Endothelial cell of umbilical vein (primary cell): ENCODE measurements at regions not wholly inside any gene's neighbourhood (a gene's known extent, or its start where the extent isn't known, plus 50 kb on each side); places are given as distances from the start of the nearest gene placed in this dataset.

Experiments
- BruUV-seq: library from RNA; stranded (reverse); fragments of 400-500 nt; replicated peaks from 2 replicates; lab custom pipeline; 2021; lab: Mats Ljungman, UMichigan
- CTCF ChIA-PET: fragments of 300-600, 350-600 bp; sonication (Branson Sonifier 250); formaldehyde crosslinking; loops from one replicate; lab custom pipeline; 2021; ENCODE audit warnings: antibody characterized with exemption, inconsistent platforms; lab: Charles Lee
- POLR2A ChIA-PET: fragments of 300-600, 350-600 bp; sonication (Branson Sonifier 250); formaldehyde crosslinking; loops from one replicate; lab custom pipeline; 2021; ENCODE audit warnings: antibody characterized with exemption, inconsistent platforms; lab: Charles Lee
- DNase-seq: peaks from one replicate; pipeline ENCODE4 v3.0.0-alpha.2; 2011; ENCODE audit warnings: low read depth, low spot score
- FAIRE-seq: peaks from 2 replicates; lab custom pipeline; 2011; peaks lifted over from hg19 to GRCh38; lab: Jason Lieb, UNC
- H2AFZ ChIP-seq: 2 replicates; pipeline ENCODE4 v1.6.0; 2012; ENCODE audit warnings: low read depth, low read length, control low read depth, inconsistent platforms
- H3K27ac ChIP-seq: 2 replicates; pipeline ENCODE4 v1.5.1; 2011; ENCODE audit warnings: low read depth, mild to moderate bottlenecking, control low read depth, low read length, moderate library complexity; ENCODE audit not compliant: insufficient read depth
- H3K27me3 ChIP-seq, 2 experiments: 2 replicates each; pipeline versions ENCODE4 v1.6.0 to v1.6.1; 2011; ENCODE audit warnings: low read length in 2 of 2, mixed read lengths in 1 of 2; ENCODE audit not compliant: control insufficient read depth in 2 of 2, insufficient read depth in 2 of 2
- H3K36me3 ChIP-seq, 2 experiments: 2 replicates in 1 of 2; 3 replicates in 1 of 2; pipeline ENCODE4 v1.5.1; 2011; ENCODE audit warnings: low read length in 2 of 2, mild to moderate bottlenecking in 1 of 2, moderate library complexity in 1 of 2; ENCODE audit not compliant: control insufficient read depth in 2 of 2, insufficient read depth in 2 of 2; ENCODE audit errors: extremely low read depth in 1 of 2
- H3K4me1 ChIP-seq: 3 replicates; pipeline ENCODE4 v1.5.1; 2011; ENCODE audit warnings: mild to moderate bottlenecking, low read length; ENCODE audit not compliant: control insufficient read depth, insufficient read depth; ENCODE audit errors: extremely low read depth
- H3K4me2 ChIP-seq: 2 replicates; pipeline ENCODE4 v1.6.1; 2011; ENCODE audit warnings: low read length, control low read depth, mixed read lengths; ENCODE audit not compliant: insufficient read depth
- H3K4me3 ChIP-seq, 3 experiments: fragments of 200-600 bp in 1 of 3; sonication (generic), shearing (Covaris generic) in 1 of 3; replicated peaks in 1 of 3; 2 replicates each; pipeline ENCODE4 v1.5.1; 2011 to 2016; ENCODE audit warnings: control low read depth in 3 of 3, low read length in 3 of 3, mild to moderate bottlenecking in 2 of 3, inconsistent platforms in 1 of 3, low read depth in 1 of 3, moderate library complexity in 1 of 3; ENCODE audit not compliant: insufficient read depth in 1 of 3
- H3K79me2 ChIP-seq: 2 replicates; pipeline ENCODE4 v1.6.0; 2012; ENCODE audit warnings: low read length, inconsistent platforms; ENCODE audit not compliant: control insufficient read depth, insufficient read depth
- H3K9ac ChIP-seq: replicated peaks from 2 replicates; pipeline ENCODE3; 2011; ENCODE audit warnings: low read length, control low read depth; ENCODE audit not compliant: insufficient read depth; ENCODE audit errors: extremely low read depth
- H3K9me1 ChIP-seq: replicated peaks from 3 replicates; pipeline ENCODE4 v1.6.0; 2011; ENCODE audit warnings: mild to moderate bottlenecking, low read length; ENCODE audit not compliant: control insufficient read depth, insufficient read depth; ENCODE audit errors: extremely low read depth
- H3K9me3 ChIP-seq: replicated peaks from 2 replicates; pipeline ENCODE4 v1.5.1; 2012; ENCODE audit warnings: low read length, inconsistent platforms; ENCODE audit not compliant: control insufficient read depth, insufficient read depth
- H4K20me1 ChIP-seq: replicated peaks from 2 replicates; pipeline ENCODE3; 2011; ENCODE audit warnings: mild to moderate bottlenecking, low read length; ENCODE audit not compliant: control insufficient read depth, insufficient read depth; ENCODE audit errors: extremely low read depth
- CTCF ChIP-seq, 2 donors: IDR thresholded peaks; 1 replicate in 1 of 2; 2 replicates in 1 of 2; pipeline ENCODE4 v1.5.1; 2011; ENCODE audit warnings: low read length in 2 of 2, mild to moderate bottlenecking in 2 of 2, moderate library complexity in 2 of 2, control low read depth in 1 of 2, inconsistent platforms in 1 of 2, low read depth in 1 of 2; ENCODE audit not compliant: insufficient read depth in 1 of 2; ENCODE audit errors: extremely low read depth in 1 of 2
- EZH2 ChIP-seq: IDR thresholded peaks from 2 replicates; pipeline ENCODE4 v1.6.1; 2012; ENCODE audit warnings: borderline replicate concordance, low read depth, mild to moderate bottlenecking, moderate library complexity, low read length, inconsistent platforms; ENCODE audit not compliant: severe bottlenecking
- FOS ChIP-seq: IDR thresholded peaks from 2 replicates; pipeline ENCODE4 v1.6.1; 2011; ENCODE audit warnings: mild to moderate bottlenecking, low read length, moderate library complexity, borderline replicate concordance; ENCODE audit not compliant: insufficient read depth
- GATA2 ChIP-seq: IDR thresholded peaks from 2 replicates; pipeline ENCODE4 v1.7.0; 2011; ENCODE audit warnings: low read depth, mild to moderate bottlenecking, moderate library complexity, mixed read lengths, low read length; ENCODE audit not compliant: insufficient read length, insufficient read depth
- MAX ChIP-seq: IDR thresholded peaks from 2 replicates; pipeline ENCODE4 v1.6.1; 2011; ENCODE audit not compliant: insufficient read depth, insufficient read length
- POLR2A ChIP-seq: IDR thresholded peaks from 2 replicates; pipeline ENCODE4 v1.6.1; 2012; ENCODE audit warnings: low read depth, mild to moderate bottlenecking, control low read depth, low read length
- POLR2AphosphoS5 ChIP-seq: IDR thresholded peaks from 2 replicates; pipeline ENCODE4 v1.6.1; 2012; ENCODE audit warnings: low read depth, mild to moderate bottlenecking, control low read depth, low read length, moderate library complexity; ENCODE audit not compliant: insufficient read depth
- dilution Hi-C: fragments of 300-500 bp; cut with MboI; formaldehyde crosslinking; loops from one replicate; pipeline ENCODE4 v1.15.0; 2019; ENCODE audit warnings: low sequenced_read_pairs; ENCODE audit not compliant: extremely low pct_ligation_motif_present
- intact Hi-C: fragments of 100-400 bp; cut with micrococcal nuclease; formaldehyde crosslinking; loops from one replicate; pipeline ENCODE4 v1.10.0; 2022

GRCh38 chr3:54053211-54053610, 69.1 kb upstream of the CACNA2D3 start:
- no peak for TF ChIP-seq GATA2
- TF ChIP-seq POLR2A, result no peak
- TF ChIP-seq MAX, result no peak
- no peak for TF ChIP-seq CTCF (IDR thresholded peaks at IDR 0.05; ENCODE audit: extremely low read depth in 1 of 2, insufficient read depth in 1 of 2, low read depth in 1 of 2, low read length in 2 of 2)
- no peak for TF ChIP-seq FOS
- no peak for TF ChIP-seq POLR2AphosphoS5
- no peak for TF ChIP-seq EZH2
- POLR2A ChIA-PET, result no interaction called here
- Histone ChIP-seq H2AFZ (no peak overlapping the region), H3K9ac (no peak overlapping the region), H3K4me3 (no peak overlapping the region), H3K4me1 (no peaks in the 10 kb centered on the region), H3K27me3 (no peaks in the 10 kb centered on the region), H3K27ac (no peak overlapping the region), H4K20me1 (no peaks in the 10 kb centered on the region), H3K36me3 (no peaks in the 10 kb centered on the region), H3K9me3 (no peaks in the 10 kb centered on the region), H3K79me2 (no peaks in the 10 kb centered on the region), H3K4me2 (no peak overlapping the region), H3K9me1 (no peaks in the 10 kb centered on the region)
- CTCF ChIA-PET, result no interaction called here
- dilution Hi-C loops (no loop called here), intact Hi-C loops (no loop called here)
- DNase-seq (no peak), FAIRE-seq (no peak)
- no TSS peak for BruUV-seq
